ENCODE measurements at regions not wholly inside any gene's neighbourhood (a gene's known extent, or its start where the extent isn't known, plus 50 kb on each side); places are given as distances from the start of the nearest gene placed in this dataset.

DNA sequence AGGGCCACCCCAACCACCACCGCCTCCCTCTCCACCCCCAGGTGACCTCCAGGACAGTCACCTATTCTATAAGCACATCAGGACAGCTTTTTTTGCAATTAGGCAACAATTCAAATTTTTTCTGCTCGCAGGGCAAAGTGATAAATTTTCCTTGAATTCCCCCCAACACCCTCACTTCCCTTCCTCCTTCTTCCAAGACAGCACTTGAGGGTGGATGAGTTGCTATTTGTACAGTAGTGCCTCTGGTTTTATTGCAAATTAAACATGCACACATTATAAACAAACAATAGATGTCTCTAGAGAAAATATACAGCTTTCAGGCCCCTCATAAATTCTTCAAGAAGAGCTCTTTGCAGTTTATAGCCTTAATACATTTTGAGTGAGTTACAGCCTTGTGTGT lies 80.9 kb upstream of the USP47 start (continued):
- TF ChIP-seq ZNF565 (CRISPR knock-in tag; conservative IDR thresholded peaks at IDR 0.05; ENCODE audit: low read depth) (no peak), TOX (CRISPR knock-in tag; IDR thresholded peaks at IDR 0.05; ENCODE audit: borderline replicate concordance) (no peak), ISL1 (CRISPR knock-in tag; IDR thresholded peaks at IDR 0.05) (no peak), BACH2 (CRISPR knock-in tag; IDR thresholded peaks at IDR 0.05; ENCODE audit: borderline replicate concordance) (no peak), CSDC2 (CRISPR knock-in tag; IDR thresholded peaks at IDR 0.05) (no peak), ARNTL (CRISPR knock-in tag; IDR thresholded peaks at IDR 0.05; ENCODE audit: borderline replicate concordance, low read depth) (no peak), RARB (CRISPR knock-in tag; IDR thresholded peaks at IDR 0.05) (no peak), ZNF8 (CRISPR knock-in tag; IDR thresholded peaks at IDR 0.05) (no peak), GLIS3 (CRISPR knock-in tag; IDR thresholded peaks at IDR 0.05) (no peak), SNAI2 (CRISPR knock-in tag; IDR thresholded peaks at IDR 0.05) (no peak)
- TF ChIP-seq, protein P1, sequence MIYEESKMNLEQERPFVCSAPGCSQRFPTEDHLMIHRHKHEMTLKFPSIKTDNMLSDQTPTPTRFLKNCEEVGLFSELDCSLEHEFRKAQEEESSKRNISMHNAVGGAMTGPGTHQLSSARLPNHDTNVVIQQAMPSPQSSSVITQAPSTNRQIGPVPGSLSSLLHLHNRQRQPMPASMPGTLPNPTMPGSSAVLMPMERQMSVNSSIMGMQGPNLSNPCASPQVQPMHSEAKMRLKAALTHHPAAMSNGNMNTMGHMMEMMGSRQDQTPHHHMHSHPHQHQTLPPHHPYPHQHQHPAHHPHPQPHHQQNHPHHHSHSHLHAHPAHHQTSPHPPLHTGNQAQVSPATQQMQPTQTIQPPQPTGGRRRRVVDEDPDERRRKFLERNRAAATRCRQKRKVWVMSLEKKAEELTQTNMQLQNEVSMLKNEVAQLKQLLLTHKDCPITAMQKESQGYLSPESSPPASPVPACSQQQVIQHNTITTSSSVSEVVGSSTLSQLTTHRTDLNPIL (CRISPR knock-in tag; IDR thresholded peaks at IDR 0.05; ENCODE audit: low read depth): no peak

DNA sequence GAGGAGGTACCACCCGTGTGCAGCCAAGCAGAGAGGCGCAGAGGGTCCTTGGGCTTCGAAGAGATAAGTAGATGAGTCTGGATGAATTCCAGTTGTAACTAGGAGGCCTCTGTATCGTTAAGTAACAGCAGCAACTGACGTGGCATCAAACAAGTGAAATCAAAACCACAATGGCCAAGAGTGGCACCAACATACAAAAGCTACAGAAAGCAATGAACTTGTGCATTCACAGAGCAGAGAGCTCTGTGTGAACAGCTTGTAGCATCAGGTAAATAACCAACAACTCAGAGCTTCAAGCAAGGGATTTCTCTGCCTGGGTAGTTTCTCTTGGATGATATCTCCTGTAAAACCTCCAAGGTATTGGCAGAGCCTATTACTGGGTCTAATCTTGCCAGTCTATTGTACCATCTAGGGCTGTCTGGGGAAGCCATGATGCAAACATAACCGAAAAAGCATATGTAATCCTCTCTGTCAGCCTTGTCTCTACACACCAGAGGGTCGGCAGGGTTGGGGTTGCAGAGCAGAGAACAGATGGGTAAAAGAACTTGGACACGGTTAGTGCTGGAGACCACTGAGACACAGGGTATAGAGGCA lies 83.1 kb upstream of the USP47 start:
- TF ChIP-seq ZNF70 (CRISPR knock-in tag; IDR thresholded peaks at IDR 0.05) (no peak), ZC3H10 (CRISPR knock-in tag; IDR thresholded peaks at IDR 0.05) (no peak), OSR1 (CRISPR knock-in tag; IDR thresholded peaks at IDR 0.05) (no peak), PPARA (CRISPR knock-in tag; IDR thresholded peaks at IDR 0.05; ENCODE audit: borderline replicate concordance) (no peak), CSDC2 (CRISPR knock-in tag; IDR thresholded peaks at IDR 0.05) (no peak), SNAI2 (CRISPR knock-in tag; IDR thresholded peaks at IDR 0.05) (no peak)
- ATAC-seq: no peak

GRCh38 chr11:11757909-11758308 lies 83.9 kb upstream of the USP47 start:
- no peak for ATAC-seq
- TF ChIP-seq ZNF8 (CRISPR knock-in tag; IDR thresholded peaks at IDR 0.05) (no peak), OSR1 (CRISPR knock-in tag; IDR thresholded peaks at IDR 0.05) (no peak)

DNA sequence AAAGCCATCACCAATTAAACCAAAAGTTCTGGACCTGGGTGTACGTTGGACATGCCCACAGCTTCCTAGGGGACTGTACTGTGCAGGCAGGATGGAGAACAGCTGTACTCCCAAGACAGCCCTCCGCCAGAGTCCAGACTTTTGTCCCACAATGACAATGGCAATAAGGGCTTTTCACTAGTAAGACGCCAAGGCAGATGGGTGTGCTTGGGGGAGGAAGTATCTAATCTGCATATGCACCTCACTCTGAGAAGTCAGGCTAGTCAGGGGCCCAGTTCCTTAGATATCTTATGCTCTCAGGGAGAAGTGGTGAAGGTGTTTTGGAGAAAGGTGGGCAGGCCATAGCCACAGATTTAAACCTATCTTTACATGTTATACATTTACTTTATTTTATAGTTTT lies 85.1 kb upstream of the USP47 start:
- ATAC-seq: no peak
- TF ChIP-seq ZFP30 (CRISPR knock-in tag; IDR thresholded peaks at IDR 0.05): no peak
- no peak for TF ChIP-seq ZC3H10 (CRISPR knock-in tag; IDR thresholded peaks at IDR 0.05)
- no peak for TF ChIP-seq ESRRG (CRISPR knock-in tag; IDR thresholded peaks at IDR 0.05)
- TF ChIP-seq ZNF70 (CRISPR knock-in tag; IDR thresholded peaks at IDR 0.05): no peak
- TF ChIP-seq, protein P1 (CRISPR knock-in tag; IDR thresholded peaks at IDR 0.05; ENCODE audit: low read depth): no peak
- no peak for TF ChIP-seq ISL1 (CRISPR knock-in tag; IDR thresholded peaks at IDR 0.05)
- no peak for TF ChIP-seq TCF4 (CRISPR knock-in tag; IDR thresholded peaks at IDR 0.05; ENCODE audit: borderline replicate concordance)
- TF ChIP-seq SNAI2 (CRISPR knock-in tag; IDR thresholded peaks at IDR 0.05): no peak
- no peak for TF ChIP-seq RARB (CRISPR knock-in tag; IDR thresholded peaks at IDR 0.05)

DNA sequence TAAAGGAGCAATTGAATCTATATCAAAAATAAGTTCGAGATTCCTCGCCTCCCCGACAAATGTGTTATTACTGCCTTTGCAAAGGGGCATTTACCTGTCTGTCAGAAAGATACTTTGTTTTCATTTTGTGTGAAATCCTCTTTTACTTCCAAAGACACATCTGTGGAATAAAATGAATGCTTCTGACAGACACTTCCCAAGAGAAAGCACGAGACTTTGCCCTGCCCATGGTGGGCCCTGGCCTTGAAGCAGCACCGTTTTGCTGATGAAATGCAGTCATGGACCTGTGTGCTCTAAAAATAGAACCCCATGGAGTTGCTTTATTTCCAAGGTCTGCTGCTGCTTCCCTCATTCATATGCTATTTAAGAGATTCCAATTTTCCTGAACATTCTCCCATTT lies 85.9 kb upstream of the USP47 start:
- no peak for ATAC-seq

More for the DNA sequence above, 85.9 kb upstream of the USP47 start:
- TF ChIP-seq CSDC2 (CRISPR knock-in tag; IDR thresholded peaks at IDR 0.05): no peak
- TF ChIP-seq ZC3H10 (CRISPR knock-in tag; IDR thresholded peaks at IDR 0.05): no peak
- TF ChIP-seq PPARA (CRISPR knock-in tag; IDR thresholded peaks at IDR 0.05; ENCODE audit: borderline replicate concordance): no peak
- no peak for TF ChIP-seq ZNF8 (CRISPR knock-in tag; IDR thresholded peaks at IDR 0.05)
- TF ChIP-seq ZNF70 (CRISPR knock-in tag; IDR thresholded peaks at IDR 0.05): no peak
- no peak for TF ChIP-seq ESRRG (CRISPR knock-in tag; IDR thresholded peaks at IDR 0.05)
- TF ChIP-seq TOX (CRISPR knock-in tag; IDR thresholded peaks at IDR 0.05; ENCODE audit: borderline replicate concordance): no peak
- TF ChIP-seq TSHZ2 (CRISPR knock-in tag; IDR thresholded peaks at IDR 0.05): no peak
- no peak for TF ChIP-seq ISL1 (CRISPR knock-in tag; IDR thresholded peaks at IDR 0.05)
- no peak for TF ChIP-seq RARB (CRISPR knock-in tag; IDR thresholded peaks at IDR 0.05)
- no peak for TF ChIP-seq OSR1 (CRISPR knock-in tag; IDR thresholded peaks at IDR 0.05)
- TF ChIP-seq BACH2 (CRISPR knock-in tag; IDR thresholded peaks at IDR 0.05; ENCODE audit: borderline replicate concordance): no peak
- TF ChIP-seq ZNF565 (CRISPR knock-in tag; conservative IDR thresholded peaks at IDR 0.05; ENCODE audit: low read depth): no peak
